ENCODE measurements at regions not wholly inside any gene's neighbourhood (a gene's known extent, or its start where the extent isn't known, plus 50 kb on each side); places are given as distances from the start of the nearest gene placed in this dataset.

DNA sequence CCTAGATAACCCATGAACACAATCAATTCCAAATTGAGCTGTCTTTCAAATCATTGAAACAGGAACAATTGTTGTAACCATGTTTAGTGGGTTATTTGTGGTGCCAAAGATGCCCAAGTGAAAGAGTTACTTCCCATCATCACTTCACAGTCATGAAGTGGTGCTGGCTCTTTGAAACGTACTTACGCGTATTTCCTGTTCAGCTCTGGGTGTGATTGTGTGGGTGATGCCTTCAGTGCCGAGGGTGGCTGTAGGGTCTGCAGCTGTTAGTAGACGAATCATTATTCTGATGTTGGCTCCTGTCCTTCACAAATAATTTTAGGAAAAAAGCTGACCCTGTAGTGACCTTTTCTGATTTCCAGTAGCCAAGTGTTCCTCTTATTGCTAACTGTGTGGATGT, 323.1 kb upstream of the KIAA1217 start:
- H2BK12ac ChIP-seq (ENCODE audit: low read depth, low read length) = no peak overlapping the region
- ChIA-PET POLR2A (ENCODE audit: partially characterized antibody) (no interaction called here), CTCF (ENCODE audit: partially characterized antibody) (interaction anchor here (0.9 to 1.4 kb wide), 8 partner anchors 11 to 634 kb away, joined by 3 to 6 read pairs (median 3); no protein-coding TSS in a partner anchor)
- no peaks in the 10 kb centered on the region for H3K27me3 ChIP-seq (replicated peaks in 1 of 4; ENCODE audit: control insufficient read depth in 3 of 4, extremely low read depth in 1 of 4, insufficient read depth in 3 of 4, low read length in 3 of 4)
- H3K4me3 ChIP-seq (ENCODE audit: extremely low read depth in 1 of 4, insufficient read depth in 2 of 4, low read depth in 3 of 4, low read length in 4 of 4) = no peak overlapping the region
- no peaks in the 10 kb centered on the region for H3K36me3 ChIP-seq (ENCODE audit: control insufficient read depth in 2 of 4, insufficient read depth in 4 of 4, low read length in 3 of 4)
- H3K27ac ChIP-seq (ENCODE audit: low read depth, low read length) = no peak overlapping the region
- no peak overlapping the region for H2BK20ac ChIP-seq (ENCODE audit: low read length)
- H3K14ac ChIP-seq (ENCODE audit: insufficient read length) = no peak overlapping the region
- H2BK5ac ChIP-seq (ENCODE audit: low read depth, low read length) = no peak overlapping the region
- FAIRE-seq (no peak), DNase-seq (ENCODE audit: low read depth in 1 of 2, low spot score in 2 of 2) (no peak)
- H2BK15ac ChIP-seq (ENCODE audit: low read length) = no peak overlapping the region
- H3K79me1 ChIP-seq (ENCODE audit: low read depth, low read length) = no peaks in the 10 kb centered on the region
- no peak overlapping the region for H3K4ac ChIP-seq (replicated peaks; ENCODE audit: insufficient read length, low read depth, low read length)
- H2AFZ ChIP-seq (ENCODE audit: low read length) = no peak overlapping the region
- no peak overlapping the region for H3K4me2 ChIP-seq (ENCODE audit: insufficient read depth in 1 of 2, low read depth in 2 of 2, low read length in 2 of 2)
- no peaks in the 10 kb centered on the region for H3K4me1 ChIP-seq (replicated peaks in 1 of 4; ENCODE audit: control insufficient read depth in 3 of 4, insufficient read depth in 4 of 4, low read length in 3 of 4)
- H4K5ac ChIP-seq (ENCODE audit: insufficient read length, low read depth, low read length) = no peak overlapping the region
- no peak overlapping the region for H4K91ac ChIP-seq (replicated peaks; ENCODE audit: insufficient read length, low read length)
- H4K20me1 ChIP-seq (replicated peaks in 1 of 2; ENCODE audit: control insufficient read depth in 1 of 2, insufficient read depth in 2 of 2, low read length in 2 of 2) = no peaks in the 10 kb centered on the region
- no peak overlapping the region for H3K56ac ChIP-seq (replicated peaks; ENCODE audit: insufficient read length, low read depth, low read length)
- no peak overlapping the region for H3K18ac ChIP-seq (ENCODE audit: extremely low read depth, low read length)
- H3K9me3 ChIP-seq (ENCODE audit: insufficient read depth in 2 of 2, low read depth in 1 of 2, low read length in 1 of 2) = no peaks in the 10 kb centered on the region
- no peak overlapping the region for H4K8ac ChIP-seq (ENCODE audit: extremely low read depth, insufficient read depth, low read length)
- no peak overlapping the region for H2AK5ac ChIP-seq (ENCODE audit: low read depth, low read length)
- no peak overlapping the region; a peak in 1 of 7 replicates for H3K9ac ChIP-seq (replicated peaks in 1 of 4; ENCODE audit: extremely low read depth in 1 of 4, low read depth in 3 of 4, low read length in 3 of 4)
- no peaks in the 10 kb centered on the region for H3K79me2 ChIP-seq (ENCODE audit: control insufficient read depth in 1 of 2, insufficient read depth in 2 of 2, low read length in 2 of 2)
- H2BK120ac ChIP-seq (replicated peaks; ENCODE audit: low read depth, low read length) = no peak overlapping the region
- no peaks in the 10 kb centered on the region for H3K23me2 ChIP-seq (ENCODE audit: low read depth, low read length)
- 91% methylated on average over 5 of the region's 5 CpGs; no CpG with 5 or more reads in 1 of the 2 experiments for WGBS, 2 experiments (ENCODE audit: extremely low coverage in 1 of 2, insufficient coverage in 1 of 2, insufficient read length in 1 of 2, insufficient replicate concordance in 2 of 2, low coverage in 1 of 2, low lambda C conversion rate in 2 of 2, missing lambda C conversion rate in 1 of 2)
- H3K23ac ChIP-seq (ENCODE audit: insufficient read length) = no peak overlapping the region
- no peak for TF ChIP-seq CHD7 (IDR thresholded peaks at IDR 0.05; ENCODE audit: insufficient replicate concordance, low read length)
